ENCODE measurements at regions not wholly inside any gene's neighbourhood (a gene's known extent, or its start where the extent isn't known, plus 50 kb on each side); places are given as distances from the start of the nearest gene placed in this dataset.
"Not testable (repeated sequence)": the region's sequence is repeated elsewhere in the genome, so short reads cannot be mapped to it uniquely, and the experiment has no call there.

DNA sequence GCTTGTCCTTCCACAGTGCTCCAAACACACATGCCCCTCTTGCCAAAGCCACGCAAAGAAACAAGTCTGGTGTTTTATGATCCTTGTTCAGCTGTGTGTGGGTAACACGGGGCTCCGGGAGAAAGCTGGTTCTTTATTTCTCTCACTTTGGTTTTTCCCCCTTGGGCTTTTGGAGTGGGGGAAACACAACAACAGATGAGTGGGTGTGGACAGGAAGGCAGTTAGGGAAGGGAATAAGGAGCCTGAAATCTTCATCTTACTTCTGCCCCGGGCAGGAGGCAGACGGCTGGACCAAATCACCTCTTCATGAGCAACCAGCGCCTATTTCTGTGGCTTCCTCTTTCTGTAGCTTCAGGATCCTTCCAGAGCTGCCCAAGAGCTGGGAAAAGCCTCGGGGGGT, 218.5 kb downstream of the PHETA1 start:
- DNase-seq, result no peak

DNA sequence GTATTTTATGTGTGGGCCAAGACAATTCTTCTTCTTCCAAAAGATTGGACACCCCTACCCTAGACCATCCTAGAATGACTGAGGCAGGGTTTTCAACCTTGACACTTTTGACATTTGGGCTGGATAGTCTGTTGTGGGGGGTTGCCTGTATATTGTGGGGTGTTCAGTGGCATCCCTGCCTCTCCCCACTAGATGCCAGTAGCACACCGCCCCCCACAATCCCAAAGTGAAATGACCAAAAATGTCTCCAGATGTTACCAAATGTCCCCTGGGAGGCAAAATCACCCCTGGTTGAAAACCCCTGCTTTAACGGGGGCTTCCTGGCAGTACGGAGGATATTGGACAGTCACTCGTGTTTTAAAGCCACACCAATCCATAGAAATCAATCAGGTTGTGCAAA, 219.6 kb downstream of the PHETA1 start:
- no peak for DNase-seq

DNA sequence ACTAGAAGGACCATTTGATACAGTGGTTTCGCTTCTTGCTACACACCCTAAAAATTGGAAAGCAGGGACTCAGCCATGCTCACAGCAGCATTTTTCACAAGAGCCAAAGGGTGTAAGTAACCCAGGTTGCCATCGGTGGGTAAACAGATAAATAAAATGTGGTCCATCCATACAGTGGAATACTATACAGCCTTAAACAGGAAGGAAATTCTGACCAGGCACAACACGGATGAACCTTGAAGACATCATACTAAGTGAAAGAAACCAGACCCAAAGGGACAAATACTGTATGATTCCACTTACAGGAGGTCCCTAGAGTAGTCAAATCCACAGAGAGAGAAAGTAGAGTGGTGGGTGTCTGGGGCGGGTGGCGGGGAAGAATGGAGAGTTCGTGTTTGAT, 220.9 kb downstream of the PHETA1 start:
- DNase-seq, result no peak

DNA sequence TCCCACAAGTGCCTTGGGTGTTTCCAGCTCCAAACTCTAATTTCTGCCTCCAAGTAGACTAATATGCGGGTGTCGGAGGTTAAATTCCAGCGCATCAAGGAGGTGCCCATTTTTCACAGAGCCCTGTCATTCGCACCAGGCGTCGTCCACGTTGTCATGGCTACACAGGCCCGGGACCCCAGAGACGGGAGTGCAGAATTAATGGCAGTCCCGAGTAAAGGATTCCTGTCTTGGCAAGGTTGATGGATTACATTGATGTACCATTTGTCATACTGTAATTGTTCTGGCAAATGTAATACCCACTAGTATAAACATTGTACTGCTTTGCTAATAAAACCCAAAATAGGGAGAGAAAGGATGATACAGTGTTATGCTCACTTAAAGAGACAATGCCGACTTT, 222.9 kb upstream of the MYL2 start:
- no peak for DNase-seq

DNA sequence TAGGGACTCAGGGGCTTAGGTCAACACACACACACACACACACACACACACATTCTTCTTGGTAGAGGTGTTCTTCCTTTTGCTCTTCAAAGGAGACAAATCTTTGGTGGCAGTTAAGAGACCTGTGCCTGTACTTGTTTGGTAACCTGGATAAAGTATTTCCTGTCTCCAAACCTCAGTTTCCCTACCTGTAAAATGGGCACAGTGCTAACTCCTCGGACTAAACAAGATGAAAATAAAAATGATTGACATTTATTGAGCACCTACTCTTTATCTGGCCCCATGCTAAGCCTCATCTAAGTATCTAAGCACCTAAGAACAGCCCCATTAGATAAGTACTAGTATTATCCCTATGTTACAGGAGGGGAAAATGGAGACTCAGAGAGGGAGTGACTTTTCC, 220.8 kb upstream of the MYL2 start:
- no peak for DNase-seq

DNA sequence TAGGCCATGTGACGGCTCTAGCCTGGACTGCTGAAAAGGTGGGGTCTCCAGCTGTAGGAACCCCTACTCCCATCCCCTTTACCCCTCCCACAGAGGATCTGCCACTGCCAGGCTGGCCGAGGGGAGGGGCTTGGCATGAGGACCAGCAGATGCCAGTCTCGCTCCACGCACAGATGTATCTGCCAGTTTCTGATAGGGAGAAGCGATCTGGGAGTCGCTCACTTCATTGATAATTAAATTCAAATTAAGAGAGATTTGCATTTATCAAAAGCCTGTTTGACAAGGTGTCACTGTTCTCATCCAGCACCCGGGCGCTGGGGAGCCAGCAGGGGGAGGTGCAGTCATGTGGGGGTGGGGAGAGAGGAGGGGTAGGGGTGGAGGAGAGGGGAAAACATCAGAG, 217.6 kb upstream of the MYL2 start:
- DNase-seq, result no peak

DNA sequence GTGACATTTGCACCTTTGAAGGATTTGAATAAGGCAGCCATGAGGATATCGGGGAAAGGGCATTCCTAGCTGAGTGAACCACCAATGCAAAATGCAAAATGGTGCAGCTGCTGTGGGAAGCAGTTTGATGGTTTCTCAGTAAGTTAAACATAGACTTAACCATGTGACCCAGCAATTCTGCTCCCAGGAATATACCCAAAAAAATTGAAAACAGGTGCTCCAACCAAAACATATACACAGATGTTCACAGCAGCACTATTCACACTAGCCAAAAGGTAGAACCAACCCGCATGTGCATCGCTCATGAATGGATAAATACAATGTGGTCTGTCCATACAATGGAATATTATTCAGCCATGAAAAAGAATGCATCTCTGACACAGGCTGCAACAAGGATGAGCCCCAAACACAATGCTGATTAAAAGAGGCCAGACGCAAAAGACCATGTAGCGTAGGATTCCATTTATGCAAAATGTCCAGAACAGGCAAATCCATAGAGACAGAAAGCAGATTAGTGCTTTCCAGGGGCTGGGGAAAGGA, 215.0 kb upstream of the MYL2 start:
- DNase-seq, result no peak

DNA sequence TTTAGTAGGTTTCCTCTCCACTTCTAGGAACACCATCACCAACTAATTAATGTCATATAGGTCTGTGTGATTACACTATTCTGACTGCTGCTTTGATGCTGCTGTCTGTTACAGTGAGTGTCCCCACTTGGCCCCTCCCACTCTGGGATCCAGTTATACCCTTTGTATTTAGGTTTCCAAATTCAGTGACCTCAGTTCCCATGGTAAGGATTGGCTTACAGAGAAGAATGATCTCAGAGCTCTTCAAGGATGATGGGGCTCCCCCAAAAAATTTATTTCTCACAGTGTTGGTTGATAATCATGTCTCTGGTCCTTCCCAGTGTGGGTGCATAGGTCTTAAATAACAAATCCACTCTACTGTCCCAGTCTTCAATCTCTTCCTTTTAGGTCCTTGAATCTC, 210.0 kb upstream of the MYL2 start:
- no peak for DNase-seq

DNA sequence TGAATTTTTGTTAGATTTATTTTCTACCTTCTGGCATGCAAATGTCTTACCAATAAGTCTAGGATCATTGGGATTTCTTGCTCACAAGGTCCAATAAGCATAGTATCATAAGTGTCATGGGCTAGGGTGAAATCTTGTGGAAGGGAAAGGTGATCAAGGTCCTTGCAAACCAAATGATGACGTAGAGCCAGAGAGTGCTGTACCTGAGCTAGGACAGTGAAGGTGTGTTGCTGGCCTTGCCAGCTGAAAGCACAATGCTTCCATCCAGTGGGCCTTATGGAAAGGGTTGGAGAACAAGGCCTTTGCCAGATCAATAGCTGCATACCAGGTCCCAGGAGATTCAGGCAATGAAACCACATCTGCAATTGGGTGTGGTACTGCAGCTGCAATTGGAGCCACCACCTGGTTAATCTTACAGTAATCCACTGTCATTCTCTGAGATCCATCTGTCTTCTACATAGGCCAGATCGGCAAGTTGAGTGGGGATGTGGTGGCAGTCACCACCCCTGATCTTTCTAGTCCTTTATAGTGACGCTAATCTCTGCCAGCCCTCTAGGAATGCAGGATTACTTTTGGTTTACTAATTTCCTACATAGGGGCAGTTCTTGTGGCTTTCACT, 208.9 kb upstream of the MYL2 start:
- no peak for DNase-seq

DNA sequence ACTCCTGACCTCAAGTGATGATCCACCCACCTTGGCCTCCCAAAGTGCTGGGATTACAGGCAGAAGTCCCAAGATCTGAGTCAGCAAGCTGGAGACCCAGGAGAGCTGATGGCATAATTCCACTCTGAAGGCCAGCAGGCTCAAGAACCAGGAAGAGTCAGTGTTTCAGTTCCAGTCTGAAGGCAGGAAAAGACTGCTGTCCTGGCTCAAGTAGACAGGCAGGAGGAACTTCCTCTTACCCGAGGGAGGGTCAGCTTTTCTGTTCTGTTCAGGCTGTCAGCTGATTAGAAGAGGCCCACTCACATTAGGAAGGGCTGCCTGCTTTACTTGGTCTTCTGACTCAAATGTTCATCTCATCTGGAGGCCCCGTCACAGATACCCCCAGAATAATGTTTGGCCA, 206.0 kb upstream of the MYL2 start:
- no peak for DNase-seq

DNA sequence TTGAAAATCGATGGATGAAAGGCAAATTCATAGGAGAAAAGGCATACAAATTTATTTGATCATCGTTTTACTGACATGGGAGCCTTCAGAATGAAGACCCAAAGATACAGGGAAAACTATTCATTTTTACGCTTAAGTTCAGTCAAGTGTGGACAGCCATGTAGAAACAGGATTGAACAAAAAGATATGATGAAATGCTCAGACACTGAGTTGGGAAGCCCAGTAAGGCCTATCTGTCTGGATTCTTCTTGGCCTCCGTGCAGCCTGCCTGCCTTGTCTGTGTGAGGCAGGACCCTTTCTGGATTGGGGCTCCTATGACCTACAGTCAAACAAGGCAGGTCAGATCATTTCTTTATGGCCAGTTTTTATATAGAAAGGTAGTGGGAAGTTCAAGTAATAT, 203.8 kb upstream of the MYL2 start:
- DNase-seq, result no peak

DNA sequence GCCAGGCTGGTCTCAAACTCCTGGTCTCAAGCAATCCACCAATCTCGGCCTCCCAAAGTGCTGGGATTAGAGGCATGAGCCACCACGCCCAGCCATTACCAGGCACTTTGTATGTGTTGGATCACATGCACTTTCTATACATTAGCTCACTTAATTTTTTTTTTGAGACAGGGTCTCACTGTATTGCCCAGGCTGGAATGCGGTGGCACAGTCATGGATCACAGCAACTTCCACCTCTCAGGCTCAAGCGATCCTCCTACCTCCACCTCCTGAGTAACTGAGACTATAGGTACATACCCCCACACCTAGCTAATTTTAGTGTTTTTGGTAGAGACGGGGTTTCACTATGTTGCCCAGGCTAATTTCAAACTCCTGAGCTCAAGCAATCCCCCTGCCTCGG, 203.0 kb upstream of the MYL2 start:
- DNase-seq, result no peak

DNA sequence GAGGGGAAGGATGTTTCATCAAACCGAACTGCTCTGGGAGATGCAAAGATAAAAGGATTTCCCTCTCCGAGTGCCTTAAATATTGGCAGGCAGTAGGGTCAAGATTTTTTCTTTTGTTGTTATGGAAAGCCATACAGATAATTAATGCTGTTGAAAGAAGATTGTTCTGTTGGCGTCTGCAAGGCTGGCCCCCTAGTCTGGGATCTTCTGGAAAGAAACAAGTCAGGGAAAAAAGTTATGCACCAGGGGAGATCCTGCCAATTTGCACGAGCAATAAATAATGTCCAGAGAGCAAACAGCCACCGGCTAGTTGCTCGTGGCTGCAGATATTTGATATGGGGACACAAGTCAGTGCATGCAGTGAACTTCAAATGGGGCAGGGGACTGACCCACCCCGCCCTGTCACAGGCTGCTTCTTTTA, 202.1 kb upstream of the MYL2 start:
- DNase-seq, result no peak

DNA sequence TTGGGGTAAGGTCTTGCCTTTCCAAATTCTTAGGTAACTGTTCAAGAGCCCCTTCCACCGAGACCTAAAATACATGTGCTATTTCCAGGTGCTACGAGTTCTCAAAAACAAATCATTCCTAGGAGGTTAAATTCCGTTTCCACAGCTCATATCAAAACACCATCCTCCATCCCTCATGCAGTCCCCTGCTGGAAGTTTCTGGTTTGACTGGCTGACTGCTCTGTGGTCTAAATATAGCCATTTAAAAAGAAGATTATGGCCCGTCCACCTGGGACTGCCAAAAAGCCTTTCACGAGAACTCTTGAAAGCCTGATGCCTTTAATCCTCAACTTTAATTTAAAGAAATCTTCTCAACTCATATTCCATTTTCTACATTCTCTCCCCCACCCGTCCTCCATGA, 201.5 kb upstream of the MYL2 start:
- DNase-seq, result no peak

DNA sequence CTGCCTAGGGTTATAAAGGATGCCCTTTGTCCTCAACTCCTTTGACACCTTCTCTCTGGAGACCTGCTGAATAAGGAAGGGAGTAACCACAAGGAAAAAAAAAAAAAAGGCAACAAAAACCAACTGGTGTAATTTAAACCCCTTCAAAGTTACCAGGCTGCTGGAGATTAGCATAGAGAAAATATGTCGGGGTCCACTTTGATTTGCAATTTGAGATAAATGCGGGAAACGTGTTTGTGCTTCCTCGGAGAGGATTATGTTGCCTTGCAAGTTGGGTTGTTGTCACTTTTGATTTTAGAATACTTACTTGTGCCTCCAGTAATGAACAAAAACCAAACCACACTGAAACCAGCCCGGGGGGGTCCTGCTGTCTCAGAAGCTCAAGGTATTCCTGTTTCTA, 200.2 kb upstream of the MYL2 start:
- no peak for DNase-seq

DNA sequence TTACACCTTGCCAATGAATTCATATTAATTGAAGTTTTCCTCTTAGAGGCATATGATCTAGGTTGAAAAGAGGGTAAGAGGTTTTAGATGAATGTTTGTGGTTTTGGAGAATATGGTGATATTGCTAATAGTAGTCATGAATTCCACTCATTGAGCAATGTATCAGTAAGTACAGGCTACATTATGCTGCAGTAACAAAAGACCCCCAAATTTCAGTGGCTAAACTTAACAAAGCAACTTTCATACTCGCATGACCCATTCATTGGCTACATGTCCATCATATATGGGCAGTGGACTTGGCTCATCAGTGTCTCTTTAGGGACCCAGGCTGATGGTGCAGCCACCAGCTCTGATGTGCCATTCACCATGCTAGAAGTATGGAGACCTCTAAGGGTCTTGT, 196.6 kb upstream of the MYL2 start:
- no peak for DNase-seq

DNA sequence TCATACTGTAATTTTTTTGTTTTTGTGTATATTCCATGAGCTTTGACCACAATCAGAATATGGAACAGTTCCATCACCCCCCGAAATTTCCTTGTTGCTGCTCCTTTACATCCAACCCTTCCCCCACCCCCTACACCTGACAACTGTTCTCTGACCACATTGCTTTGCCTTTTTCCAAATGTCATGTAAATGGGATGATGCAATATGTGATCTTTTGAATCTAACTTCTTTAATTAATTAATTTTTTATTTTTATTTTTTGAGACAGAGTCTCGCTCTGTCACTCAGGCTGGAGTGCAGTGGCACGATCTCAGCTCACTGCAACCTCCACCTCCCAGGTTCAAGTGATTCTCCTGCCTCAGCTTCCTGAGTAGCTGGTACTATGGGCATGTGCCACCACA, 192.9 kb upstream of the MYL2 start:
- not testable (repeated sequence) for DNase-seq

DNA sequence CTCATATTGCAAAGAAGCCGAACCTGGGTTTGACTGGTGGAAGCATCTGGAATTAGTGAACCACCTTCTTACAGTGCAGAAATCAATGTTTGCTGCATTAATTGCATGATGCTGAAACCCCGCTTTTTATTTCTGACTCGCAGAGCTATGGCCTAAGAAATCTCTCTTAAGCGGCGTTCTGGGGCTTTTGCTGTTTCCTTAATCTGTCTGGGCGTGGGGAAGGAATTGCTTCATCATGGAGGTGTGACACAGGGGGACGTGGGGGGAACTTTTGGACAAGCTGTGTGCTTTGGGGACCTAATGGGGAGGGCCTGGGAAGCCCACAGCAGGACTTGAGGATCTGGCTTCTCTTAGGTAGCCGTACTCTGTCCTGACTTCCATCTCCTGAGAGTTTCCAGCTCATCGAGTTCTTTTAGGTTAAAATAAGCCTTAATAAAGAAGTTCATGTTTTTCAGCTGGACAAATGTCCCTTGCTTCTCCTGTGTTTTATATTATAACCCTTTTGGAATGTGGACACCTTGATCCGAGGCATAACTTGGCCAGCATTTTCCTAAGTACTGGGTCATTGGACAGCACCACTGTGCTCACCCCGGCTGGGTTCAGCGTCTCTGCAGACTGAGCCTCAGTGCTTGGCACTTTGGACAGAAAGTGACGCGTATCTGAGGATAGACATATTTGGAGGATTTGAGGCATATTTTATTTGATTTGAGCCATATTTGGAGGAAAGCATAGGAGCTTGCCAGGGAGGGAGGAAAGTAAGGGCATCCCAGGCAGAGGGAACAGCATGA, 192.1 kb upstream of the MYL2 start:
- DNase-seq, result no peak

DNA sequence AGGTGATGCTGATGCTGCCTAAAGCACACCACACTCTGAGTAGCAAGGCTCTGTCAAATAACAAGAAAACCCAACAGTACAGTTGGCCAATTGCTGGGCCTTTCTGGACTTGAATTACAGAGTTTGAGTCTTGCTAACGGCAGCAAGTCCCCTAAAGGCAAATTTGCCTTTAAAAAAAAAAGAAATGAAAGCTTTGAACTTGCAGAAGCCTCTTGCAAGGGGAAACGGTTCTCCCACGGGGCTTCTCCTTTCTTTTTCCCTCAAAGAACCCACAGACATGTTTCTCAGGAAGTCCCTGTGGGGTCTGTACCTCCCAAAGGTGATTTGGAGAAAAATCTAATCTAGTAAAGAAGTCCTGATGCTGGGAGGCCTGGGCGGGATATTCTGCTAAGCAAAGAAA, 191.3 kb upstream of the MYL2 start:
- no peak for DNase-seq

DNA sequence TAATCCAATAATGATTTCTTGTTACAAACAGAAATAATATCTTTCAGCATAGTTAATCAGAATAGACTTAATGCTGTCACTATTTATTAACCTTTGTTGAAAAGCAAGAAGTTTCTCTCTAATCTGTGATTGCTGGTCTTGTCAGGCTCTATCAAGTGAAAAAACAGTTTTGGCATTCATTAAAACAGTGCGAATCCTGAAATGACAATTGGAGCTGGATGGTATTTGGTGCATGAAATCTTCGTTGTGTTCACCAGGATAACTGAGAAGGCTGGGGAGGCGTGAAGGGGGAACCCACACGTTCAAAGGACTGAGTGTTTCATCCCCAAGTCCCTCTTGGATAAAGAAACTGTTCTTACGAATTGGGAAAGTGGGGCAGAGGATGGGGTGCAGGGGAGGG, 190.2 kb upstream of the MYL2 start:
- no peak for DNase-seq

DNA sequence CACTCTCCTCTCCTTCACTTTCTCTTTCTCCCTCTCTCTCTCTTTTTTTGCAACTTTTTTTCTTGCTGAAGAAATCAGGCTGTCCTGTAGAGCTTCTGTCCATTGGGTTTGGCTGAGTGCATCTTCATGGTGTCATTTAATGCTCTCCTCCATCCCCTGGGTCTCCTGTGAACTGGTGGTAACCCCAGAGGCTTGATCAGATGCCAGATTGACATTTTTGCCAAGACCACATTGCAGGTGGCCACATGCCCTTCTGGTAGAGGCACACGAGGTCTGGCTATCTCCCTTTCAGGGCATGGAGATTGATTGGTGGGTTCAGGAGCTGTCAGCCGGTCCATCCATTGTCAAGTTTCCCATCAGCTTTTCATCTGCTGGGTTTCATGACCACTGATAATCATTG, 188.3 kb upstream of the MYL2 start:
- no peak for DNase-seq

DNA sequence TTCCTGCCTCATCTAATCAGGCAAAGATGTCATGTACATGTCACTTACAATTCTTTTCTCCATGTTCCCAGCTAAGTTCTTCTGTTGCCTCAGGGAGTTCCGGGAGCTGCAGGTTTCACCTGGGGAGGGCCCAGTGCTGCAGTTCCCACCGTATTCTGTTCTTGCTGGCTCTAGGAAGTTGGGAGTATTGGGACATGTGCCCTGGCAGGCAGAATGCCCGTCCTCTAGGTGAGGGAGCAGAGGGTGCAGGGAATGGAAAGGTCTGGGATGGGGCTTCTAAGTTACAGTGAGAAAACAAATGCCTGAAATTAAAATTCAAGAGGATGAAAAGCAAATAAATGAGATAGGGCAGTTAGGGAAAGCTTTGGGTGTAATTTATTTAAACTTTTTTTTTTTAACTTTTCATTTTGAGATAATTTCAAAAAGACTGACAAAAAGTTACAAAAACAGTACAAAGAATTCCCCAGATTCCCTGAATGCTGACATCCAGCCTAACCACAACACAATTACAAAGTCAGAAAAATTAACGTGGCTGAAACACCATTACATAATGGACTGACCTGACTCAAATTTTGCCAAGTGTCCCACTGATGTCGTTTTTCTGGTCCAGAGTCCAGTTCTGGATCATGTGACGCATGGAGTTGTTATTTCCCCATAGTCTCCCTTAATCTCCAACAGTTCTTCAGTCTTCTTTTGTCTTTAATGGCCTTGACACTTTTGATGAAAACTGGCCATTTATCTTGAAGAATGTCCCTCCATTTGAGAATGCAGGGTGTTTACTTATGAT, 187.2 kb upstream of the MYL2 start:
- no peak for DNase-seq

DNA sequence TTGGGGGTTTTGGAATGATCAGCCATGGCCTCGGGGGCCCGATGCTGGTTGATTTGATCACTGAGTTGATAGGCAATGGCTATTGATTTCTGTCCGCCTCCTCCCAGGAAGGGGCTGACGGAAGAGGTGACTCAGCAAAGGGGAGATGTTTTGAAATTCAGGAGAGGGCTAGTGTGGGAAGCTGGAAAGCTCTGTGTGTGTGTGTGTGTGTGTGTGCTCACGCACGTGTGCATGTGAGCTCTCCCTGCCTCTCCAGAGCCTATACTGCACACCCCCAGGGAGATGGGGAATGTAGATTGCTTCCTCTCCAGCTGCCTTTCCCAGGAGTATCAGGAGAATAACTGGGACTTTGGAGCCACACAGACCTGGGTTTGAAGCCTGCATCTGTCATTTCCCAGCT, 184.9 kb upstream of the MYL2 start:
- no peak for DNase-seq

DNA sequence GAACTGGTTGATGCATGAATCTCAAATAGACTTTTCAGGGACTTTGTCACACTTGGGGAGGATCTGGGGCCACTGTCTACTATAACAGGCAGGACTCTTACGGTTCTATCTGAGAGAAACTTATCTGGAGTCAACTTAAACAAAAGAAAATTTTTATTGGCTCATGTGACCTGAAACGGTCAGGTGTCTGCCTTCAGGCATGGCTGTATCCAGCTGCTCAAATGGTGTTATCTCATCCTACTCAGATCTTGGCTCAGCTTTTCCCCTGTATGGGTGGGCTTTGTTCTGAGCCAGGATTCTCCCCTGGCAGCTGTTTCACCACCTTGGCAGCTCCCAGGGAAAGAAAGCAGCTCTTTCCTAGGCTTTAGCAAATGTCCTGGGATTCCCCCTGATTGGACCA, 183.2 kb upstream of the MYL2 start:
- no peak for DNase-seq

All from CD4-positive, alpha-beta T cell treated with Interleukin-12 subunit alpha and Interleukin-12 subunit beta, for 1 hour (primary cell).